A549 (cell line): ENCODE measurements at regions not wholly inside any gene's neighbourhood (a gene's known extent, or its start where the extent isn't known, plus 50 kb on each side); places are given as distances from the start of the nearest gene placed in this dataset.

Source experiments
- BHLHE40 ChIP-seq: IDR thresholded peaks from 2 replicates; pipeline ENCODE4 v1.6.1; 2012; ENCODE audit warnings: low read depth, low read length, inconsistent platforms
- CEBPB ChIP-seq, 2 experiments: fragments of >200 bp in 1 of 2; sonication (Bioruptor Twin) in 1 of 2; formaldehyde crosslinking in 1 of 2; IDR thresholded peaks; 2 replicates each; pipeline ENCODE4 v1.6.1; 2012 to 2016
- EP300 ChIP-seq, 2 experiments: fragments of >200 bp; sonication (Bioruptor Twin); formaldehyde crosslinking; IDR thresholded peaks; 2 replicates in 1 of 2; 3 replicates in 1 of 2; pipeline ENCODE4 v1.6.1; 2016 to 2017
- POLR2A ChIP-seq: IDR thresholded peaks from 2 replicates; pipeline ENCODE4 v1.6.1; 2012; ENCODE audit warnings: mild to moderate bottlenecking, low read length
- REST ChIP-seq: fragments of 200-600 bp; sonication (generic); IDR thresholded peaks from 2 replicates; pipeline ENCODE4 v1.6.1; 2016; ENCODE audit warnings: antibody characterized with exemption, mild to moderate bottlenecking, moderate library complexity
- TF ChIP-seq, protein P1 (sequence below): fragments of >200 bp; sonication (Bioruptor Twin); formaldehyde crosslinking; IDR thresholded peaks from 3 replicates; pipeline ENCODE4 v1.5.1; 2016

DNA sequence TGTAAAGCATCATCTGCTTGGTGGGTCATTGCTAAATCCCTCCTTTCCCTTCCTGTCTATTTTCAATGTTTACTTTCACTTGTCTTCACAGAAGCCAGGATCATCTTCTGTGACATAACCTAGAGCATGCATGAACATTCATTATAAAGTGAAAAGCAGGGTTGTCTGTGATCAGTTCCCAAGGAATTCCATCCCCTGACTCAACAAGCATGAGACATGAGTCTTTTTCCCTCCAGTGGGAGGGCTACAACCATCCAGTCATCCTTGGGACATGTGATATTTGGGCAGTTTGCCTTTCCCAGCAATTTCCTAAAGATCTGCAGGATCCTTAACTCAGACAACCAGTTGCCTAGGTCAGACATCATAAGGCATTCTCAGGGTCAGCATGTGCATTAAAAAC lies 166.3 kb upstream of the TMEM196 start:
- TF ChIP-seq, protein P1, sequence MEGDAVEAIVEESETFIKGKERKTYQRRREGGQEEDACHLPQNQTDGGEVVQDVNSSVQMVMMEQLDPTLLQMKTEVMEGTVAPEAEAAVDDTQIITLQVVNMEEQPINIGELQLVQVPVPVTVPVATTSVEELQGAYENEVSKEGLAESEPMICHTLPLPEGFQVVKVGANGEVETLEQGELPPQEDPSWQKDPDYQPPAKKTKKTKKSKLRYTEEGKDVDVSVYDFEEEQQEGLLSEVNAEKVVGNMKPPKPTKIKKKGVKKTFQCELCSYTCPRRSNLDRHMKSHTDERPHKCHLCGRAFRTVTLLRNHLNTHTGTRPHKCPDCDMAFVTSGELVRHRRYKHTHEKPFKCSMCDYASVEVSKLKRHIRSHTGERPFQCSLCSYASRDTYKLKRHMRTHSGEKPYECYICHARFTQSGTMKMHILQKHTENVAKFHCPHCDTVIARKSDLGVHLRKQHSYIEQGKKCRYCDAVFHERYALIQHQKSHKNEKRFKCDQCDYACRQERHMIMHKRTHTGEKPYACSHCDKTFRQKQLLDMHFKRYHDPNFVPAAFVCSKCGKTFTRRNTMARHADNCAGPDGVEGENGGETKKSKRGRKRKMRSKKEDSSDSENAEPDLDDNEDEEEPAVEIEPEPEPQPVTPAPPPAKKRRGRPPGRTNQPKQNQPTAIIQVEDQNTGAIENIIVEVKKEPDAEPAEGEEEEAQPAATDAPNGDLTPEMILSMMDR, result no peak
- TF ChIP-seq REST (no peak), CEBPB (IDR thresholded peaks at IDR 0.05) (no peak), POLR2A (no peak), EP300 (IDR thresholded peaks at IDR 0.05) (no peak), BHLHE40 (no peak)
